Endothelial cell of umbilical vein (primary cell): ENCODE measurements at regions not wholly inside any gene's neighbourhood (a gene's known extent, or its start where the extent isn't known, plus 50 kb on each side); places are given as distances from the start of the nearest gene placed in this dataset.

Source experiments
- BruUV-seq: library from RNA; stranded (reverse); fragments of 400-500 nt; replicated peaks from 2 replicates; lab custom pipeline; 2021; lab: Mats Ljungman, UMichigan
- CTCF ChIA-PET: fragments of 300-600, 350-600 bp; sonication (Branson Sonifier 250); formaldehyde crosslinking; loops from one replicate; lab custom pipeline; 2021; ENCODE audit warnings: antibody characterized with exemption, inconsistent platforms; lab: Charles Lee
- POLR2A ChIA-PET: fragments of 300-600, 350-600 bp; sonication (Branson Sonifier 250); formaldehyde crosslinking; loops from one replicate; lab custom pipeline; 2021; ENCODE audit warnings: antibody characterized with exemption, inconsistent platforms; lab: Charles Lee
- DNase-seq: peaks from one replicate; pipeline ENCODE4 v3.0.0-alpha.2; 2011; ENCODE audit warnings: low read depth, low spot score
- FAIRE-seq: peaks from 2 replicates; lab custom pipeline; 2011; peaks lifted over from hg19 to GRCh38; lab: Jason Lieb, UNC
- H2AFZ ChIP-seq: 2 replicates; pipeline ENCODE4 v1.6.0; 2012; ENCODE audit warnings: low read depth, low read length, control low read depth, inconsistent platforms
- H3K27ac ChIP-seq: 2 replicates; pipeline ENCODE4 v1.5.1; 2011; ENCODE audit warnings: low read depth, mild to moderate bottlenecking, control low read depth, low read length, moderate library complexity; ENCODE audit not compliant: insufficient read depth
- H3K27me3 ChIP-seq, 2 experiments: 2 replicates each; pipeline versions ENCODE4 v1.6.0 to v1.6.1; 2011; ENCODE audit warnings: low read length in 2 of 2, mixed read lengths in 1 of 2; ENCODE audit not compliant: control insufficient read depth in 2 of 2, insufficient read depth in 2 of 2
- H3K36me3 ChIP-seq, 2 experiments: 2 replicates in 1 of 2; 3 replicates in 1 of 2; pipeline ENCODE4 v1.5.1; 2011; ENCODE audit warnings: low read length in 2 of 2, mild to moderate bottlenecking in 1 of 2, moderate library complexity in 1 of 2; ENCODE audit not compliant: control insufficient read depth in 2 of 2, insufficient read depth in 2 of 2; ENCODE audit errors: extremely low read depth in 1 of 2
- H3K4me1 ChIP-seq: 3 replicates; pipeline ENCODE4 v1.5.1; 2011; ENCODE audit warnings: mild to moderate bottlenecking, low read length; ENCODE audit not compliant: control insufficient read depth, insufficient read depth; ENCODE audit errors: extremely low read depth
- H3K4me2 ChIP-seq: 2 replicates; pipeline ENCODE4 v1.6.1; 2011; ENCODE audit warnings: low read length, control low read depth, mixed read lengths; ENCODE audit not compliant: insufficient read depth
- H3K4me3 ChIP-seq, 3 experiments: fragments of 200-600 bp in 1 of 3; sonication (generic), shearing (Covaris generic) in 1 of 3; replicated peaks in 1 of 3; 2 replicates each; pipeline ENCODE4 v1.5.1; 2011 to 2016; ENCODE audit warnings: control low read depth in 3 of 3, low read length in 3 of 3, mild to moderate bottlenecking in 2 of 3, inconsistent platforms in 1 of 3, low read depth in 1 of 3, moderate library complexity in 1 of 3; ENCODE audit not compliant: insufficient read depth in 1 of 3
- H3K79me2 ChIP-seq: 2 replicates; pipeline ENCODE4 v1.6.0; 2012; ENCODE audit warnings: low read length, inconsistent platforms; ENCODE audit not compliant: control insufficient read depth, insufficient read depth
- H3K9ac ChIP-seq: replicated peaks from 2 replicates; pipeline ENCODE3; 2011; ENCODE audit warnings: low read length, control low read depth; ENCODE audit not compliant: insufficient read depth; ENCODE audit errors: extremely low read depth
- H3K9me1 ChIP-seq: replicated peaks from 3 replicates; pipeline ENCODE4 v1.6.0; 2011; ENCODE audit warnings: mild to moderate bottlenecking, low read length; ENCODE audit not compliant: control insufficient read depth, insufficient read depth; ENCODE audit errors: extremely low read depth
- H3K9me3 ChIP-seq: replicated peaks from 2 replicates; pipeline ENCODE4 v1.5.1; 2012; ENCODE audit warnings: low read length, inconsistent platforms; ENCODE audit not compliant: control insufficient read depth, insufficient read depth
- H4K20me1 ChIP-seq: replicated peaks from 2 replicates; pipeline ENCODE3; 2011; ENCODE audit warnings: mild to moderate bottlenecking, low read length; ENCODE audit not compliant: control insufficient read depth, insufficient read depth; ENCODE audit errors: extremely low read depth
- EZH2 ChIP-seq: IDR thresholded peaks from 2 replicates; pipeline ENCODE4 v1.6.1; 2012; ENCODE audit warnings: borderline replicate concordance, low read depth, mild to moderate bottlenecking, moderate library complexity, low read length, inconsistent platforms; ENCODE audit not compliant: severe bottlenecking
- FOS ChIP-seq: IDR thresholded peaks from 2 replicates; pipeline ENCODE4 v1.6.1; 2011; ENCODE audit warnings: mild to moderate bottlenecking, low read length, moderate library complexity, borderline replicate concordance; ENCODE audit not compliant: insufficient read depth
- GATA2 ChIP-seq: IDR thresholded peaks from 2 replicates; pipeline ENCODE4 v1.7.0; 2011; ENCODE audit warnings: low read depth, mild to moderate bottlenecking, moderate library complexity, mixed read lengths, low read length; ENCODE audit not compliant: insufficient read length, insufficient read depth
- JUN ChIP-seq: IDR thresholded peaks from 2 replicates; pipeline ENCODE4 v1.6.1; 2011; ENCODE audit warnings: borderline replicate concordance, low read depth; ENCODE audit not compliant: insufficient read length, insufficient read depth
- MYC ChIP-seq: IDR thresholded peaks from one replicate; pipeline ENCODE4 v1.6.1; 2011; ENCODE audit warnings: mild to moderate bottlenecking, low read depth, low read length
- POLR2A ChIP-seq: IDR thresholded peaks from 2 replicates; pipeline ENCODE4 v1.6.1; 2012; ENCODE audit warnings: low read depth, mild to moderate bottlenecking, control low read depth, low read length
- POLR2AphosphoS5 ChIP-seq: IDR thresholded peaks from 2 replicates; pipeline ENCODE4 v1.6.1; 2012; ENCODE audit warnings: low read depth, mild to moderate bottlenecking, control low read depth, low read length, moderate library complexity; ENCODE audit not compliant: insufficient read depth
- dilution Hi-C: fragments of 300-500 bp; cut with MboI; formaldehyde crosslinking; loops from one replicate; pipeline ENCODE4 v1.15.0; 2019; ENCODE audit warnings: low sequenced_read_pairs; ENCODE audit not compliant: extremely low pct_ligation_motif_present
- intact Hi-C: fragments of 100-400 bp; cut with micrococcal nuclease; formaldehyde crosslinking; loops from one replicate; pipeline ENCODE4 v1.10.0; 2022
- TF ChIP-seq, protein P1 (sequence below): IDR thresholded peaks from 2 replicates; pipeline ENCODE4 v1.6.1; 2011; ENCODE audit not compliant: insufficient read depth, insufficient read length
- TF ChIP-seq, protein P2 (sequence below), 2 donors: IDR thresholded peaks; 1 replicate in 1 of 2; 2 replicates in 1 of 2; pipeline ENCODE4 v1.5.1; 2011; ENCODE audit warnings: low read length in 2 of 2, mild to moderate bottlenecking in 2 of 2, moderate library complexity in 2 of 2, control low read depth in 1 of 2, inconsistent platforms in 1 of 2, low read depth in 1 of 2; ENCODE audit not compliant: insufficient read depth in 1 of 2; ENCODE audit errors: extremely low read depth in 1 of 2

- dilution Hi-C loops = no loop called here
Measured at GRCh38 chr13:26967119-26968038, 204.2 kb downstream of the USP12 start.

More at GRCh38 chr13:26967119-26968038, 204.2 kb downstream of the USP12 start:
- no peaks in the 10 kb centered on the region for H3K9me3 ChIP-seq
- H3K27me3 ChIP-seq = no peaks in the 10 kb centered on the region
- CTCF ChIA-PET = interaction anchor here (0.9 to 1.8 kb wide), 2 partner anchors 21 to 395 kb away, joined by 3 to 4 read pairs; no protein-coding TSS in a partner anchor
- H2AFZ ChIP-seq = no peak overlapping the region
- no peak for DNase-seq
- no peaks in the 10 kb centered on the region for H3K79me2 ChIP-seq
- no peaks in the 10 kb centered on the region for H3K9me1 ChIP-seq
- no TSS peak for BruUV-seq
- no peak overlapping the region for H3K4me2 ChIP-seq
- H3K27ac ChIP-seq = no peak overlapping the region
- FAIRE-seq = no peak
- H3K4me3 ChIP-seq = no peak overlapping the region
- POLR2A ChIA-PET = no interaction called here
- intact Hi-C loops = no loop called here
- H3K9ac ChIP-seq = no peak overlapping the region
- H3K36me3 ChIP-seq = no peaks in the 10 kb centered on the region
- TF ChIP-seq, protein P1, sequence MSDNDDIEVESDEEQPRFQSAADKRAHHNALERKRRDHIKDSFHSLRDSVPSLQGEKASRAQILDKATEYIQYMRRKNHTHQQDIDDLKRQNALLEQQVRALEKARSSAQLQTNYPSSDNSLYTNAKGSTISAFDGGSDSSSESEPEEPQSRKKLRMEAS = no peak
- TF ChIP-seq POLR2AphosphoS5 (no peak), FOS (no peak), POLR2A (no peak), GATA2 (no peak), EZH2 (no peak), JUN (no peak), MYC (no peak)
- TF ChIP-seq, protein P2, sequence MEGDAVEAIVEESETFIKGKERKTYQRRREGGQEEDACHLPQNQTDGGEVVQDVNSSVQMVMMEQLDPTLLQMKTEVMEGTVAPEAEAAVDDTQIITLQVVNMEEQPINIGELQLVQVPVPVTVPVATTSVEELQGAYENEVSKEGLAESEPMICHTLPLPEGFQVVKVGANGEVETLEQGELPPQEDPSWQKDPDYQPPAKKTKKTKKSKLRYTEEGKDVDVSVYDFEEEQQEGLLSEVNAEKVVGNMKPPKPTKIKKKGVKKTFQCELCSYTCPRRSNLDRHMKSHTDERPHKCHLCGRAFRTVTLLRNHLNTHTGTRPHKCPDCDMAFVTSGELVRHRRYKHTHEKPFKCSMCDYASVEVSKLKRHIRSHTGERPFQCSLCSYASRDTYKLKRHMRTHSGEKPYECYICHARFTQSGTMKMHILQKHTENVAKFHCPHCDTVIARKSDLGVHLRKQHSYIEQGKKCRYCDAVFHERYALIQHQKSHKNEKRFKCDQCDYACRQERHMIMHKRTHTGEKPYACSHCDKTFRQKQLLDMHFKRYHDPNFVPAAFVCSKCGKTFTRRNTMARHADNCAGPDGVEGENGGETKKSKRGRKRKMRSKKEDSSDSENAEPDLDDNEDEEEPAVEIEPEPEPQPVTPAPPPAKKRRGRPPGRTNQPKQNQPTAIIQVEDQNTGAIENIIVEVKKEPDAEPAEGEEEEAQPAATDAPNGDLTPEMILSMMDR (IDR thresholded peaks at IDR 0.05; ENCODE audit: extremely low read depth in 1 of 2, insufficient read depth in 1 of 2, low read depth in 1 of 2, low read length in 2 of 2) = no peak
- no peaks in the 10 kb centered on the region for H4K20me1 ChIP-seq
- H3K4me1 ChIP-seq = no peaks in the 10 kb centered on the region
